Thyroid gland (tissue), 4 donors: ENCODE measurements at regions not wholly inside any gene's neighbourhood (a gene's known extent, or its start where the extent isn't known, plus 50 kb on each side); places are given as distances from the start of the nearest gene placed in this dataset.

Experiments
- DNase-seq, 2 donors: peaks; one replicate each; pipeline ENCODE4 v3.0.0-alpha.2; 2019
- H3K27ac ChIP-seq, 3 donors: fragments of 200-600 bp; sonication (generic); 1 replicate in 2 of 3; 2 replicates in 1 of 3; pipeline ENCODE4 v1.5.1; 2016 to 2019; ENCODE audit warnings: mild to moderate bottlenecking in 1 of 3, moderate library complexity in 1 of 3
- H3K27me3 ChIP-seq: fragments of 200-600 bp; sonication (generic); one replicate; pipeline ENCODE4 v1.5.1; 2019
- H3K36me3 ChIP-seq, 2 donors: fragments of 200-600 bp; sonication (generic); one replicate each; pipeline ENCODE4 v1.5.1; 2016 to 2019
- H3K4me1 ChIP-seq, 2 donors: fragments of 200-600 bp; sonication (generic); one replicate each; pipeline ENCODE4 v1.5.1; 2017 to 2019
- H3K4me3 ChIP-seq, 3 donors: fragments of 200-600 bp; sonication (generic); replicated peaks in 1 of 3; 1 replicate in 2 of 3; 2 replicates in 1 of 3; pipeline ENCODE4 v1.5.1; 2016; ENCODE audit warnings: mild to moderate bottlenecking in 1 of 3
- H3K9me3 ChIP-seq: fragments of 200-600 bp; sonication (generic); one replicate; pipeline ENCODE4 v1.5.1; 2017
- CTCF ChIP-seq, 6 experiments: fragments of 200-600 bp in 3 of 6; fragments of 450-650 bp in 3 of 6; sonication (generic) in 3 of 6; IDR thresholded peaks; one replicate each; pipeline ENCODE4 v1.5.1; 2016 to 2019; ENCODE audit warnings: antibody characterized with exemption in 6 of 6, mild to moderate bottlenecking in 2 of 6, inconsistent platforms in 1 of 6, moderate library complexity in 1 of 6
- POLR2A ChIP-seq, 2 donors: fragments of 450-650 bp; IDR thresholded peaks; one replicate each; pipeline ENCODE4 v1.6.1; 2017; ENCODE audit warnings: antibody characterized with exemption in 2 of 2, mild to moderate bottlenecking in 2 of 2, moderate library complexity in 1 of 2
- WGBS, 2 donors: methylation state at CpG; one replicate each; pipeline ENCODE4 v1.1.5; 2017; 5-methylcytosine and 5-hydroxymethylcytosine counted together
- intact Hi-C: fragments of 100-400 bp; cut with DNase I; formaldehyde crosslinking; loops from one replicate; pipeline ENCODE4 v1.15.1; 2023

- Histone ChIP-seq H3K27me3 (no peaks in the 10 kb centered on the region), H3K9me3 (no peaks in the 10 kb centered on the region), H3K36me3 (no peaks in the 10 kb centered on the region), H3K4me3 (no peak overlapping the region), H3K4me1 (no peaks in the 10 kb centered on the region), H3K27ac (no peak overlapping the region)
- DNase-seq = no peak
- intact Hi-C loops = no loop called here
- TF ChIP-seq CTCF (IDR thresholded peaks at IDR 0.05) = no peak
- TF ChIP-seq POLR2A (IDR thresholded peaks at IDR 0.05) = no peak
- 98% methylated on average over 4 of the region's 4 CpGs for WGBS, 2 donors
Observed at GRCh38 chr16:6157806-6158205, 1060.2 kb upstream of the EEF2KMT start.

- TF ChIP-seq CTCF (IDR thresholded peaks at IDR 0.05) = no peak
- no peak overlapping the region for H3K4me3 ChIP-seq
- H3K36me3 ChIP-seq = no peaks in the 10 kb centered on the region
- H3K4me1 ChIP-seq = no peaks in the 10 kb centered on the region
- H3K27me3 ChIP-seq = no peaks in the 10 kb centered on the region
- peak; percentile 1 to 6 for DNase-seq
- H3K27ac ChIP-seq = no peak overlapping the region
- no peaks in the 10 kb centered on the region for H3K9me3 ChIP-seq
- 31 to 64% methylated on average over 9 of the region's 9 CpGs for WGBS, 2 donors
- intact Hi-C loops = no loop called here
Observed at GRCh38 chr16:6155271-6155670, 1057.7 kb upstream of the EEF2KMT start.

GRCh38 chr16:6153901-6154300 is 1056.3 kb upstream of the EEF2KMT start:
- Histone ChIP-seq H3K4me1 (no peaks in the 10 kb centered on the region), H3K4me3 (no peak overlapping the region), H3K27me3 (no peaks in the 10 kb centered on the region), H3K36me3 (no peaks in the 10 kb centered on the region), H3K9me3 (no peaks in the 10 kb centered on the region), H3K27ac (no peak overlapping the region)
- intact Hi-C loops = no loop called here
- WGBS, 2 donors = 88 to 90% methylated on average over 5 of the region's 5 CpGs
- TF ChIP-seq POLR2A (IDR thresholded peaks at IDR 0.05) (no peak), CTCF (IDR thresholded peaks at IDR 0.05) (no peak)
- no peak for DNase-seq

GRCh38 chr16:6149031-6149430 is 1051.4 kb upstream of the EEF2KMT start:
- Histone ChIP-seq H3K4me3 (no peak overlapping the region), H3K27me3 (no peaks in the 10 kb centered on the region), H3K4me1 (no peaks in the 10 kb centered on the region), H3K9me3 (no peaks in the 10 kb centered on the region), H3K36me3 (no peaks in the 10 kb centered on the region), H3K27ac (no peak overlapping the region)
- TF ChIP-seq CTCF (IDR thresholded peaks at IDR 0.05) (no peak), POLR2A (IDR thresholded peaks at IDR 0.05) (no peak)
- intact Hi-C loops = no loop called here
- 90% methylated on average over 10 of the region's 10 CpGs for WGBS, 2 donors
- DNase-seq = no peak

- no peaks in the 10 kb centered on the region for H3K4me1 ChIP-seq
- no peaks in the 10 kb centered on the region for H3K36me3 ChIP-seq
- no peaks in the 10 kb centered on the region for H3K27me3 ChIP-seq
- intact Hi-C loops = no loop called here
- DNase-seq = no peak
- 67 to 91% methylated on average over 2 of the region's 2 CpGs for WGBS, 2 donors
- TF ChIP-seq POLR2A (IDR thresholded peaks at IDR 0.05) (no peak), CTCF (IDR thresholded peaks at IDR 0.05) (no peak)
- no peak overlapping the region for H3K27ac ChIP-seq
- H3K9me3 ChIP-seq = no peaks in the 10 kb centered on the region
- H3K4me3 ChIP-seq = no peak overlapping the region
Observed at GRCh38 chr16:6148361-6148760, 1050.8 kb upstream of the EEF2KMT start.
